Neural cell (in vitro differentiated cells): ENCODE measurements at regions not wholly inside any gene's neighbourhood (a gene's known extent, or its start where the extent isn't known, plus 50 kb on each side); places are given as distances from the start of the nearest gene placed in this dataset.

Source experiments
- H2AFZ ChIP-seq: fragments of 200-600, 300-800 bp; sonication (generic), shearing (Covaris generic); 2 replicates; pipeline ENCODE4 v1.6.0; 2014; ENCODE audit warnings: low read depth, mild to moderate bottlenecking, antibody characterized with exemption, low read length, moderate library complexity
- H3F3A ChIP-seq: fragments of 200-600 bp; shearing (Covaris generic); 2 replicates; pipeline ENCODE4 v1.6.1; 2016; ENCODE audit warnings: mild to moderate bottlenecking, moderate library complexity, mixed read lengths, antibody characterized with exemption, low read length; ENCODE audit not compliant: insufficient read depth, poor library complexity, severe bottlenecking
- H3K27ac ChIP-seq: fragments of 200-600, 300-800 bp; sonication (generic), shearing (Covaris generic); 2 replicates; pipeline ENCODE4 v1.5.1; 2014; ENCODE audit warnings: mild to moderate bottlenecking, low read length, moderate library complexity
- H3K27me3 ChIP-seq: fragments of 300-800, 200-600 bp; sonication (generic), shearing (Covaris generic); 2 replicates; pipeline ENCODE4 v1.6.0; 2014; ENCODE audit warnings: mild to moderate bottlenecking, low read depth, low read length, moderate library complexity; ENCODE audit not compliant: insufficient read depth
- H3K36me3 ChIP-seq: fragments of 300-800, 200-600 bp; sonication (generic), shearing (Covaris generic); 2 replicates; pipeline ENCODE4 v1.5.1; 2014; ENCODE audit warnings: mild to moderate bottlenecking, antibody characterized with exemption, low read length, moderate library complexity; ENCODE audit not compliant: insufficient read depth
- H3K4me2 ChIP-seq: fragments of 300-800, 200-600 bp; sonication (generic), shearing (Covaris generic); 2 replicates; pipeline ENCODE4 v1.6.0; 2014; ENCODE audit warnings: mild to moderate bottlenecking, low read length
- H3K4me3 ChIP-seq: fragments of 300-800, 200-600 bp; sonication (generic), shearing (Covaris generic); 2 replicates; pipeline ENCODE4 v1.5.1; 2014; ENCODE audit warnings: mild to moderate bottlenecking, low read length, moderate library complexity
- H3K79me2 ChIP-seq: fragments of 200-600 bp; shearing (Covaris generic); replicated peaks from 2 replicates; pipeline ENCODE4 v1.6.0; 2014; ENCODE audit warnings: mild to moderate bottlenecking, low read length, moderate library complexity; ENCODE audit not compliant: insufficient read depth
- H3K9ac ChIP-seq: fragments of 300-800, 200-600 bp; sonication (generic), shearing (Covaris generic); 2 replicates; pipeline ENCODE4 v1.6.1; 2016; ENCODE audit warnings: mild to moderate bottlenecking, low read length, mixed read lengths
- H3K9me2 ChIP-seq: fragments of 200-600 bp; shearing (Covaris generic); 2 replicates; pipeline ENCODE4 v1.6.1; 2016; ENCODE audit warnings: mild to moderate bottlenecking, low read length, mixed read lengths; ENCODE audit not compliant: insufficient read depth
- H3K9me3 ChIP-seq: fragments of 200-600, 300-800 bp; sonication (generic), shearing (Covaris generic); 2 replicates; pipeline ENCODE4 v1.6.1; 2016; ENCODE audit warnings: mild to moderate bottlenecking, mixed run types, low read length, moderate library complexity, mixed read lengths
- H4K20me1 ChIP-seq: fragments of 200-600 bp; shearing (Covaris generic); 2 replicates; pipeline ENCODE4 v1.6.1; 2016; ENCODE audit warnings: mild to moderate bottlenecking, mixed run types; ENCODE audit not compliant: insufficient read depth
- CTCF ChIP-seq: fragments of 450-650 bp; IDR thresholded peaks from 2 replicates; pipeline ENCODE4 v1.5.1; 2014; ENCODE audit warnings: antibody characterized with exemption, mild to moderate bottlenecking, moderate library complexity; ENCODE audit not compliant: poor library complexity, severe bottlenecking
- EP300 ChIP-seq: fragments of 450-650 bp; conservative IDR thresholded peaks from 2 replicates; pipeline ENCODE4 v1.6.1; 2014; ENCODE audit warnings: antibody characterized with exemption, mild to moderate bottlenecking, moderate library complexity; ENCODE audit not compliant: poor library complexity, severe bottlenecking
- EZH2 ChIP-seq: fragments of 200-600, 300-800 bp; shearing (Covaris generic), sonication (generic); IDR thresholded peaks from 2 replicates; pipeline ENCODE4 v1.6.1; 2014; ENCODE audit warnings: antibody characterized with exemption, low read length, borderline replicate concordance, mild to moderate bottlenecking; ENCODE audit not compliant: insufficient read depth, poor library complexity, severe bottlenecking
- MXI1 ChIP-seq: fragments of 450-650 bp; conservative IDR thresholded peaks from 2 replicates; pipeline ENCODE4 v1.6.1; 2014; ENCODE audit warnings: antibody characterized with exemption, mild to moderate bottlenecking; ENCODE audit not compliant: poor library complexity, severe bottlenecking
- POLR2AphosphoS5 ChIP-seq: IDR thresholded peaks from 2 replicates; pipeline ENCODE4 v1.6.1; 2012
- RAD21 ChIP-seq: fragments of 450-650 bp; conservative IDR thresholded peaks from 2 replicates; pipeline ENCODE4 v1.6.1; 2014; ENCODE audit warnings: antibody characterized with exemption, mild to moderate bottlenecking, moderate library complexity
- SMC3 ChIP-seq: fragments of 450-650 bp; conservative IDR thresholded peaks from 2 replicates; pipeline ENCODE4 v1.6.1; 2014; ENCODE audit warnings: antibody characterized with exemption, mild to moderate bottlenecking, moderate library complexity; ENCODE audit not compliant: poor library complexity
- TAF1 ChIP-seq: IDR thresholded peaks from 2 replicates; pipeline ENCODE4 v1.6.1; 2012; ENCODE audit warnings: low read depth
- TF ChIP-seq, protein P1 (sequence below): IDR thresholded peaks from 2 replicates; pipeline ENCODE4 v1.6.1; 2012; ENCODE audit warnings: borderline replicate concordance

DNA sequence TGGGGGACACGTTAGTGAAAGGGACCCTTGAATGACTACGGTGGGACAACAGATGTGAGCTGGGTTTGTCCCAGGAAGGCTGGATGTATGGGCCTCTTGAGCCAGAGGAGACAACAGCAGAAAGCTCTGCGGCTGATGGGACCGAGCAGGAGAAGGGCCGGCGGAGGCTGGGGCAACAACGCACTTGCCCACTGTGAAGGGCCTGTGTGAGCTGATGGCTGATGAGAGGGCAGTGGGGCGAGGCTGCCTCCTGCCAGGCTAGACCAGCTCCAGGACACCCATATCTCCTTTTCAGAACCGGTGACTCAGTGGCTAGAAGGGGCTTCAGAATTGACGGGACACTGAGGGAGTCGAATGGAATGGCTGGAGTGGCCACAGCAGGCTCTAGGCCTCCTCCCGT, 250.1 kb downstream of the SEC14L1 start:
- H3K27me3 ChIP-seq: no peaks in the 10 kb centered on the region
- no peaks in the 10 kb centered on the region for H3K9me3 ChIP-seq
- H3F3A ChIP-seq: no peaks in the 10 kb centered on the region
- H3K79me2 ChIP-seq: no peaks in the 10 kb centered on the region
- H3K27ac ChIP-seq: no peak overlapping the region
- no peak overlapping the region for H3K9ac ChIP-seq
- TF ChIP-seq CTCF (no peak), RAD21 (no peak), EP300 (no peak), EZH2 (no peak), MXI1 (no peak), TAF1 (no peak), SMC3 (no peak), POLR2AphosphoS5 (no peak)
- TF ChIP-seq, protein P1, sequence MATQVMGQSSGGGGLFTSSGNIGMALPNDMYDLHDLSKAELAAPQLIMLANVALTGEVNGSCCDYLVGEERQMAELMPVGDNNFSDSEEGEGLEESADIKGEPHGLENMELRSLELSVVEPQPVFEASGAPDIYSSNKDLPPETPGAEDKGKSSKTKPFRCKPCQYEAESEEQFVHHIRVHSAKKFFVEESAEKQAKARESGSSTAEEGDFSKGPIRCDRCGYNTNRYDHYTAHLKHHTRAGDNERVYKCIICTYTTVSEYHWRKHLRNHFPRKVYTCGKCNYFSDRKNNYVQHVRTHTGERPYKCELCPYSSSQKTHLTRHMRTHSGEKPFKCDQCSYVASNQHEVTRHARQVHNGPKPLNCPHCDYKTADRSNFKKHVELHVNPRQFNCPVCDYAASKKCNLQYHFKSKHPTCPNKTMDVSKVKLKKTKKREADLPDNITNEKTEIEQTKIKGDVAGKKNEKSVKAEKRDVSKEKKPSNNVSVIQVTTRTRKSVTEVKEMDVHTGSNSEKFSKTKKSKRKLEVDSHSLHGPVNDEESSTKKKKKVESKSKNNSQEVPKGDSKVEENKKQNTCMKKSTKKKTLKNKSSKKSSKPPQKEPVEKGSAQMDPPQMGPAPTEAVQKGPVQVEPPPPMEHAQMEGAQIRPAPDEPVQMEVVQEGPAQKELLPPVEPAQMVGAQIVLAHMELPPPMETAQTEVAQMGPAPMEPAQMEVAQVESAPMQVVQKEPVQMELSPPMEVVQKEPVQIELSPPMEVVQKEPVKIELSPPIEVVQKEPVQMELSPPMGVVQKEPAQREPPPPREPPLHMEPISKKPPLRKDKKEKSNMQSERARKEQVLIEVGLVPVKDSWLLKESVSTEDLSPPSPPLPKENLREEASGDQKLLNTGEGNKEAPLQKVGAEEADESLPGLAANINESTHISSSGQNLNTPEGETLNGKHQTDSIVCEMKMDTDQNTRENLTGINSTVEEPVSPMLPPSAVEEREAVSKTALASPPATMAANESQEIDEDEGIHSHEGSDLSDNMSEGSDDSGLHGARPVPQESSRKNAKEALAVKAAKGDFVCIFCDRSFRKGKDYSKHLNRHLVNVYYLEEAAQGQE: no peak
- H2AFZ ChIP-seq: no peak overlapping the region
- H3K36me3 ChIP-seq: no peaks in the 10 kb centered on the region
- H4K20me1 ChIP-seq: no peaks in the 10 kb centered on the region
- no peaks in the 10 kb centered on the region for H3K9me2 ChIP-seq
- no peak overlapping the region for H3K4me2 ChIP-seq
- no peak overlapping the region for H3K4me3 ChIP-seq

GRCh38 chr17:77391668-77392375, 251.1 kb downstream of the SEC14L1 start:
- no peaks in the 10 kb centered on the region for H3K9me2 ChIP-seq
- no peaks in the 10 kb centered on the region for H4K20me1 ChIP-seq
- H3K79me2 ChIP-seq: no peaks in the 10 kb centered on the region
- no peaks in the 10 kb centered on the region for H3K9me3 ChIP-seq
- no peak overlapping the region for H2AFZ ChIP-seq
- H3F3A ChIP-seq: no peaks in the 10 kb centered on the region
- H3K4me3 ChIP-seq: no peak overlapping the region
- no peak overlapping the region for H3K9ac ChIP-seq
- no peaks in the 10 kb centered on the region for H3K27me3 ChIP-seq
- H3K36me3 ChIP-seq: no peaks in the 10 kb centered on the region
- TF ChIP-seq POLR2AphosphoS5: no peak
- no peak for TF ChIP-seq TAF1
- TF ChIP-seq, protein P1: no peak
- no peak for TF ChIP-seq MXI1
- no peak for TF ChIP-seq RAD21
- no peak overlapping the region for H3K4me2 ChIP-seq
- H3K27ac ChIP-seq: no peak overlapping the region
